ENCODE measurements at regions not wholly inside any gene's neighbourhood (a gene's known extent, or its start where the extent isn't known, plus 50 kb on each side); places are given as distances from the start of the nearest gene placed in this dataset.

DNA sequence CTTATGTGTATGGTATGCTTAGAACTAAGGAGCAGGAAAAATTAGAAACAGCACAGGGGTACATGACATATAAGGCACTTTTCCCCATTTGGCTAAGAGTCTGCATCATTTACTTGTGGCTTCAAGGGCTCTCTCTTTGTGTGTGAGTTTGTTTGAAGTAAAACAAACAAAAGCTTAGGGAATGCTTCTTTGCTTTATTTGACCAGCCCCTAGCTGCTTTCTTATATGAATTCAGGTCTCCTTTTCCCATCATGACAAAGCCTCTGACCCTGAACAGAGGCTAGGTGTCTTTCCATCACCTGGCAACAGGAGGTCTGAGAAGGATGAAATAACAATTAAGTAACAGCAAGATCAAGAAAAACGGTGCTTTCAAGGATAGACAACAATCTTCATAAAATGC, 643.8 kb upstream of the ADGRL2 start:
- no peak overlapping the region for H3K4me3 ChIP-seq
- no peak for DNase-seq (ENCODE audit: low spot score)
- H3K27me3 ChIP-seq (replicated peaks; ENCODE audit: insufficient read depth), result no peaks in the 10 kb centered on the region
- no peak overlapping the region for H3K27ac ChIP-seq
- H3K4me1 ChIP-seq (replicated peaks), result no peaks in the 10 kb centered on the region
- TF ChIP-seq POLR2A (IDR thresholded peaks at IDR 0.05), result no peak
- TF ChIP-seq, protein P1, sequence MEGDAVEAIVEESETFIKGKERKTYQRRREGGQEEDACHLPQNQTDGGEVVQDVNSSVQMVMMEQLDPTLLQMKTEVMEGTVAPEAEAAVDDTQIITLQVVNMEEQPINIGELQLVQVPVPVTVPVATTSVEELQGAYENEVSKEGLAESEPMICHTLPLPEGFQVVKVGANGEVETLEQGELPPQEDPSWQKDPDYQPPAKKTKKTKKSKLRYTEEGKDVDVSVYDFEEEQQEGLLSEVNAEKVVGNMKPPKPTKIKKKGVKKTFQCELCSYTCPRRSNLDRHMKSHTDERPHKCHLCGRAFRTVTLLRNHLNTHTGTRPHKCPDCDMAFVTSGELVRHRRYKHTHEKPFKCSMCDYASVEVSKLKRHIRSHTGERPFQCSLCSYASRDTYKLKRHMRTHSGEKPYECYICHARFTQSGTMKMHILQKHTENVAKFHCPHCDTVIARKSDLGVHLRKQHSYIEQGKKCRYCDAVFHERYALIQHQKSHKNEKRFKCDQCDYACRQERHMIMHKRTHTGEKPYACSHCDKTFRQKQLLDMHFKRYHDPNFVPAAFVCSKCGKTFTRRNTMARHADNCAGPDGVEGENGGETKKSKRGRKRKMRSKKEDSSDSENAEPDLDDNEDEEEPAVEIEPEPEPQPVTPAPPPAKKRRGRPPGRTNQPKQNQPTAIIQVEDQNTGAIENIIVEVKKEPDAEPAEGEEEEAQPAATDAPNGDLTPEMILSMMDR (IDR thresholded peaks at IDR 0.05), result no peak
- TF ChIP-seq POLR2AphosphoS5 (IDR thresholded peaks at IDR 0.05), result no peak
- H3K9me3 ChIP-seq, result no peaks in the 10 kb centered on the region
- WGBS, result 66% methylated on average over 1 of the region's 1 CpG
- intact Hi-C loops (cut with DNase I), result no loop called here
- no peaks in the 10 kb centered on the region for H3K36me3 ChIP-seq

DNA sequence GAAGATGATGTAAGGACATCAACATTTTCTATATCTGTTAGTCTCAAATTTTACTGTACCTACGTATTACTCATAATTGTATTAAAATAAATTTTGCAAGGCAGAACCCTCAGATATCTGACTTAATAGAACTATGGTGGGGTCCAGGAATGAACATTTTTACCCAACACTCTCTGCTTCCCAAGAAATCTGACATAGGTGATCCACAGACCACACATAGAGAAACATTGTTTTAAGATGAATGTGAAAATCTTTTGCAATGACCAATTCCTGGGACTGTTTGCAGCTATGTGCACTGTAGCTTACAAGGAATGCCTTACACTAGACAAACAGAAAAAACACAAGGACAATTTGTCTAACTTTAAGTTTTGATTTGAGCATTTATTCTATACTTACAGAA, 645.6 kb upstream of the ADGRL2 start:
- H3K27me3 ChIP-seq (replicated peaks; ENCODE audit: insufficient read depth), result no peaks in the 10 kb centered on the region
- no peaks in the 10 kb centered on the region for H3K36me3 ChIP-seq
- no peak for DNase-seq (ENCODE audit: low spot score)
- no peaks in the 10 kb centered on the region for H3K4me1 ChIP-seq (replicated peaks)
- intact Hi-C loops (cut with DNase I), result no loop called here
- no peaks in the 10 kb centered on the region for H3K9me3 ChIP-seq
- H3K27ac ChIP-seq, result no peak overlapping the region
- no peak overlapping the region for H3K4me3 ChIP-seq
- TF ChIP-seq, protein P1 (IDR thresholded peaks at IDR 0.05), result no peak
- TF ChIP-seq POLR2A (IDR thresholded peaks at IDR 0.05) (no peak), POLR2AphosphoS5 (IDR thresholded peaks at IDR 0.05) (no peak)
- 87% methylated on average over 1 of the region's 1 CpG for WGBS

DNA sequence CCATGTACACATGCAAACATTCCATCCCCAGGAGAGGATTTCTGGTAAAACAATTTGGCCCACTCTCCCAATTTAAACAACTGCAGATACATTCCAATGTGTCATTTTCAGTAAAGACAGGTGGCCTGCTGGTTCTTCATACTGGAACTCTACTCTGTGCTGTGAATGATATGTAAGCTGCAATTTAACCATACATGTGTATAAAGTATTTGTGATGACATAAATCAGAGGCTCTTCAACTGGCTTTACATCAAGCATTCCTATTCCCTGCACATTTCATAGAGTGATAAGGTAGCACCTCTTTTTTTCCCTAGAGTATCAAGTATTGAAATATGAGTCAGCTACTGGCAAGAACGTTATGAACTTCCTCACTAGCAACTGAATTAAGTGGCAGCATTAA, 649.5 kb upstream of the ADGRL2 start:
- no peaks in the 10 kb centered on the region for H3K27me3 ChIP-seq (replicated peaks; ENCODE audit: insufficient read depth)
- DNase-seq (ENCODE audit: low spot score), result no peak
- H3K4me1 ChIP-seq (replicated peaks), result no peaks in the 10 kb centered on the region
- no peak overlapping the region for H3K27ac ChIP-seq
- TF ChIP-seq POLR2A (IDR thresholded peaks at IDR 0.05) (no peak), POLR2AphosphoS5 (IDR thresholded peaks at IDR 0.05) (no peak)
- TF ChIP-seq, protein P1 (IDR thresholded peaks at IDR 0.05), result no peak
- 23% methylated on average over 1 of the region's 1 CpG for WGBS
- no peak overlapping the region for H3K4me3 ChIP-seq
- intact Hi-C loops (cut with DNase I), result no loop called here
- H3K9me3 ChIP-seq, result no peaks in the 10 kb centered on the region
- no peaks in the 10 kb centered on the region for H3K36me3 ChIP-seq

DNA sequence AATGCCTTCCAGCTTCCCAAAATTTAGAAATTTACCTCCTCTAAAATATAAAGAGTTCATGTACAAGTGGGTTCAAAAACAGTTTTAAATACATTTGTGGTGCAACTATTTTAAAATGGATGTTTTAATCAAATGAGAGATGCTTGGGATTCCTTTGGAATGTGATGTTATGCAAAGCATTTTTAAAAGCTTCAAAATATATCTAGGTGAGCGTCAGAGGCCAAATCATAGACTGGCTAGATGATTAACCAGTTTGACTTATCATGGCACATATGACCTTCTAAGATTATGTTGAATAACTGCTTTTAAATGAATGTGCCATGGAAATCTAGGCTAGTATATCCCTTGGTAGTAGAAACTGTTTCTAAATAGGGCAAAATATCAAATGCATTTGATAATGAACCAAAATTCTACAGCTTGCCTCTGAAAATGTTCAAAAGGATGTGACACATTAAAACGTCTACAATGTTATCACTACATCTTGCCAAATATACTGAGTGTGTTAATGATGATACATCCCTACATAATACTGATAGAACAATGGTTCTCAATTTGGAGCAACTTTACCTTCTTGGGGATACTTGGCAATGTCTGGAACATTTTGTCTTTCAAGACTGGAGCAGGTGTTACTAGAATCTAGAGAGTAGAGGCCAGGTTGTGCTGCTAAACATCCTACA, 650.9 kb upstream of the ADGRL2 start:
- TF ChIP-seq, protein P1 (IDR thresholded peaks at IDR 0.05), result no peak
- TF ChIP-seq POLR2AphosphoS5 (IDR thresholded peaks at IDR 0.05), result no peak
- TF ChIP-seq POLR2A (IDR thresholded peaks at IDR 0.05), result no peak
- Histone ChIP-seq H3K4me3 (no peak overlapping the region), H3K4me1 (replicated peaks) (no peaks in the 10 kb centered on the region), H3K9me3 (no peaks in the 10 kb centered on the region), H3K27me3 (replicated peaks; ENCODE audit: insufficient read depth) (no peaks in the 10 kb centered on the region), H3K27ac (no peak overlapping the region), H3K36me3 (no peaks in the 10 kb centered on the region)
- DNase-seq (ENCODE audit: low spot score), result no peak
- intact Hi-C loops (cut with DNase I), result no loop called here
- WGBS, result 55% methylated on average over 2 of the region's 2 CpGs

DNA sequence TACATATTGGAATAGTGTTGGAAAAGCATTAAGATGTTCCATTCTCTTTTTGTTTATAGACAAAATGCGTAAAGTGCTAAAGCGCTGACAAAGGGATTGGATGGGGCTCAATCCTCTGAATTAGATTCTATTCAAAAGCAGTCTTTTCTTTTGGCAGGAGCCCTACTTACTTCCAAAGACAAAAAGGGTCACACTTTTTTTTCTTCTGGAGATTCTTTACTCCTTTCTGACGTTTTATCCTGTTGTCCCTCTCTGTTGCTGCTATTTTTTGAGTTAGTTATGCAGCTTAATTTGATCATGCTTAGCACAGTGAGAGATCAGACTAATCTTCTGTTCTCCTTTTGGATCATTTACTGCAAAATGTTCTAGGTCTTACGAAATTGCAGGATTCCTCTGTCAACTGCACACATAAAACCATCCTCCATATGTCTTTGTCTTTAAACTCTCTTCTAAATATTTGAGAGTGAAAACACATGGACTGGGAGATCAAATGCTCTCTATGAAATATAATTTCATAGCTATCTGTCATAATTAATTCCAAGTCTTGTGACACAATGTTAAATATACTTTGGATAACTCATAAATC, 656.4 kb upstream of the ADGRL2 start:
- no peaks in the 10 kb centered on the region for H3K4me1 ChIP-seq (replicated peaks)
- H3K27me3 ChIP-seq (replicated peaks; ENCODE audit: insufficient read depth), result no peaks in the 10 kb centered on the region
- no peak overlapping the region for H3K4me3 ChIP-seq
- no peak for DNase-seq (ENCODE audit: low spot score)
- no peak overlapping the region for H3K27ac ChIP-seq
- H3K9me3 ChIP-seq, result no peaks in the 10 kb centered on the region
- WGBS, result 64% methylated on average over 4 of the region's 4 CpGs
- intact Hi-C loops (cut with DNase I), result no loop called here
- no peaks in the 10 kb centered on the region for H3K36me3 ChIP-seq
- TF ChIP-seq POLR2AphosphoS5 (IDR thresholded peaks at IDR 0.05) (no peak), POLR2A (IDR thresholded peaks at IDR 0.05) (no peak)
- TF ChIP-seq, protein P1 (IDR thresholded peaks at IDR 0.05), result no peak

All from prostate gland (tissue), 2 donors.